ENCODE measurements at regions not wholly inside any gene's neighbourhood (a gene's known extent, or its start where the extent isn't known, plus 50 kb on each side); places are given as distances from the start of the nearest gene placed in this dataset.
"Not testable (repeated sequence)": the region's sequence is repeated elsewhere in the genome, so short reads cannot be mapped to it uniquely, and the experiment has no call there.

DNA sequence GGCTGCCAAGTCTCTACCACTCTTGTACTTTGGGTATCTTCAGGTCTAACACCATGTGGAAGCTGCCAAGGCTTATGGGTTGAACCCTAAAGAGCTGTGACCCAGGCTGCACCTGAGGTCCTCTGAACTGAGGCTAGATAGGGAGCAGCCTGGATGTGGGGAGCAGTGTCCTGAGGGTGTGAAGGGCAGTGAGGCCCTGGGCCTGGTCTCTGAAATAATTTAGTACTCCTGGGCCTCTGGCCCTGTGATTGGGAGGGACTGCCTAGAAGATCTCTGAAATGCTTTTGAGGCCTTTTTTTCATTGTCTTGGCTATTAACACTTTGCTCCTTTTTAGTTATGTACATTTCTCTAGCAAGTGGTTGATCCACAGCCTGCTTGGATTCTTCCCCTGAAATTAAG lies 847.2 kb upstream of the B3GALT2 start:
- H3K27ac ChIP-seq: no peak overlapping the region
- TF ChIP-seq ZFX (IDR thresholded peaks at IDR 0.05; ENCODE audit: borderline replicate concordance): no peak
- TF ChIP-seq, protein P1, sequence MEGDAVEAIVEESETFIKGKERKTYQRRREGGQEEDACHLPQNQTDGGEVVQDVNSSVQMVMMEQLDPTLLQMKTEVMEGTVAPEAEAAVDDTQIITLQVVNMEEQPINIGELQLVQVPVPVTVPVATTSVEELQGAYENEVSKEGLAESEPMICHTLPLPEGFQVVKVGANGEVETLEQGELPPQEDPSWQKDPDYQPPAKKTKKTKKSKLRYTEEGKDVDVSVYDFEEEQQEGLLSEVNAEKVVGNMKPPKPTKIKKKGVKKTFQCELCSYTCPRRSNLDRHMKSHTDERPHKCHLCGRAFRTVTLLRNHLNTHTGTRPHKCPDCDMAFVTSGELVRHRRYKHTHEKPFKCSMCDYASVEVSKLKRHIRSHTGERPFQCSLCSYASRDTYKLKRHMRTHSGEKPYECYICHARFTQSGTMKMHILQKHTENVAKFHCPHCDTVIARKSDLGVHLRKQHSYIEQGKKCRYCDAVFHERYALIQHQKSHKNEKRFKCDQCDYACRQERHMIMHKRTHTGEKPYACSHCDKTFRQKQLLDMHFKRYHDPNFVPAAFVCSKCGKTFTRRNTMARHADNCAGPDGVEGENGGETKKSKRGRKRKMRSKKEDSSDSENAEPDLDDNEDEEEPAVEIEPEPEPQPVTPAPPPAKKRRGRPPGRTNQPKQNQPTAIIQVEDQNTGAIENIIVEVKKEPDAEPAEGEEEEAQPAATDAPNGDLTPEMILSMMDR (IDR thresholded peaks at IDR 0.05): no peak

GRCh38 chr1:194028002-194028401 lies 841.6 kb upstream of the B3GALT2 start:
- H3K27ac ChIP-seq: no peak overlapping the region
- no peak for TF ChIP-seq ZFX (IDR thresholded peaks at IDR 0.05; ENCODE audit: borderline replicate concordance)
- TF ChIP-seq, protein P1 (IDR thresholded peaks at IDR 0.05): no peak

DNA sequence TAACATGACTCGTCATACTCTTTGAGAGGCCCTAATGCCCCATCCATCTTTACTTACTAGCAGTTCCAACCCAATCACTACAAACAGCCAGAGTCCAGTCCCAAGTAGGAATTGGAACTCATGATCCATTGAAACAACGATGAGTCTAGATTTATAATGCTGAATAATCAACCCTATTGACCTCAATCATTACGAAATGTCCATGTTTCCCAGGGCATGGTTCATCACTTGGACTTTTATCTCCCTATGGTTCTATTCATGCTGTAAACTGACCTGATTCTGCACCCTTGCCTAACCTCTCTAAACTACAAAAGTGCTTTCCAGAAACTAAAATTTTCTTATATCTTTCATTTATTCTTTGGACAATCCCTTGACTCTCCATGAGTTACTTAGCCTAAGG lies 840.0 kb upstream of the B3GALT2 start:
- TF ChIP-seq ZFX (IDR thresholded peaks at IDR 0.05; ENCODE audit: borderline replicate concordance): no peak
- TF ChIP-seq, protein P1 (IDR thresholded peaks at IDR 0.05): no peak
- H3K27ac ChIP-seq: no peak overlapping the region

DNA sequence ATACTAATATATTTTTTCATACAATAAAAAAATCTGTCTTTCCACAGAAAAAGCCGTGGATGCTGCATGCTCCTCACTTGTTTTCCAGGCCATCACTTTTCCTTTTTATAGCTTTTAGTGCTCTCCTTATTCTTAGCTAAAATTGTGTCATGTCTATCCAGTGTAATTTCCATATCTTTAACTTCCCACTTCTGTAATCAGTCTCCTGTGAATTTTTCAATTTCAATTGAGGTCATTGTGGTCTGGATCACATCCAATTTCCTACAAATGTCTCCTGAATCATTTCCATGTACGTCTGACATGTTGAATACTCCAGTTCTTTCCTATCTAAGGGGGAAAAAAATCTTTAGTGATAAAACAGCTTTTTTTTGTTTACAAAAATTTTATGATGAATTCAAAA lies 838.2 kb upstream of the B3GALT2 start:
- no peak overlapping the region for H3K27ac ChIP-seq
- TF ChIP-seq ZFX (IDR thresholded peaks at IDR 0.05; ENCODE audit: borderline replicate concordance): no peak
- TF ChIP-seq, protein P1 (IDR thresholded peaks at IDR 0.05): no peak

GRCh38 chr1:194014014-194014413 lies 827.6 kb upstream of the B3GALT2 start:
- TF ChIP-seq, protein P1 (IDR thresholded peaks at IDR 0.05): no peak
- TF ChIP-seq ZFX (IDR thresholded peaks at IDR 0.05; ENCODE audit: borderline replicate concordance): no peak
- no peak overlapping the region for H3K27ac ChIP-seq

DNA sequence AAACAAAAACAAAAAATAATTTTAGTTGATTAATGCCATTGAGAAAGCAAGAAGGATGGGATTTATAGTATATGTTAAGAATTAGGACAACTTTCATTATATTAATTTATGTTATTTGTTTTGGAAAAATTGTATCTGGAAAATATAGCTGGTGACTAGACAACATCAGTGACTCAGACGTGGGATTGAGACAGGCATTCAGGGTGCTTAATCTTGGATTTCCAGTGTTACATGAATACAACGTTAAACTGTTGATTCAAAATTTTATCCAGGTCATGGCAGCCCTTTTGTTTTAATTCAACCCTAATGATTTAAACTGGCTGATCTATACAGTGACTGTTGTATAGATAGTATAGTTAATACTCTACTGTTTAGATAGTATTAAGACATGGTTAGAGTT lies 827.1 kb upstream of the B3GALT2 start:
- TF ChIP-seq, protein P1 (IDR thresholded peaks at IDR 0.05): no peak
- no peak for TF ChIP-seq ZFX (IDR thresholded peaks at IDR 0.05; ENCODE audit: borderline replicate concordance)
- H3K27ac ChIP-seq: no peak overlapping the region

DNA sequence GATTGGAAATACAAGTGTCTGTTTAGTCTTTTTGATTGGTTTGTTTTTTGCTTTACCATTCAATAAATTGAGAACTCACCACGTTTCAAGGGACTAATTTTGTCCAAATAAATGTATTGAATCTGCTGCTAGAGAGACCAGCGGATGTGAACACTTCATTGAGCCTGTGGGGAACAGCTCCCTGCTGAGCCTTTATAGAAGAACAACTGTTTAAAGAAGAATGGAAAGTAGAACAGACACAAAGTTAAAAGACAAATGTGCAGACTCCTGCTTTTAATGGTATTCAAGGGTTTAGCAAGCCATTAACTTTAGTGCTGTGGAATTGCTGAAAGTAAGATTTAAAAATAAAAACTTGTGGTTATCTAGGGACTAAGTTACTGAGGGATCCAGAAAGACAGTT lies 817.7 kb upstream of the B3GALT2 start:
- no peak overlapping the region for H3K27ac ChIP-seq
- no peak for TF ChIP-seq ZFX (IDR thresholded peaks at IDR 0.05; ENCODE audit: borderline replicate concordance)
- TF ChIP-seq, protein P1 (IDR thresholded peaks at IDR 0.05): no peak

DNA sequence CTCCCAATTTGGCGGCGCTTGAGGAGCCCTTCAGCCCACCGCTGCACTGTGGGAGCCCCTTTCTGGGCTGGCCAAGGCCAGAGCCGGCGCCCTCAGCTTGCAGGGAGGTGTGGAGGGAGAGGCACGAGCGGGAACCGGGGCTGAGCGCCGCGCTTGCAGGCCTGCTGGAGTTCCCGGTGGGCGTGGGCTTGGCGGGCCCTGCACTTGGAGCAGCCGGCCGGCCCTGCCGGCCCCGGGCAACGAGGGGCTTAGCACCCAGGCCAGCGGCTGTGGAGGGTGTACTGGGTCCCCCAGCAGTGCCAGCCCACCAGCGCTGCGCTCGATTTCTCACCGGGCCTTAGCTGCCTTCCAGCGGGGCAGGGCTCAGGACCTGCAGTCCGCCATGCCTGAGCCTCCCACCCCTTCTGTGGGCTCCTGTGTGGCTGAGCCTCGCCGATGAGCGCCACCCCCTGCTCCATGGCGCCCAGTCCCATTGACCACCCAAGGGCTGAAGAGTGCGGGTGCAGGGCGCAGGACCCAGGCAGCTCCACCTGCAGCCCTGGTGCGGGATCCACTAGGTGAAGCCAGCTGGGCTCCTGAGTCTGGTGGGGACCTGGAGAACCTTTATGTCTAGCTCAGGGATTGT lies 815.4 kb upstream of the B3GALT2 start:
- not testable (repeated sequence) for H3K27ac ChIP-seq

All from 22Rv1 (cell line).